Astrocyte (in vitro differentiated cells and primary cell): ENCODE measurements at regions not wholly inside any gene's neighbourhood (a gene's known extent, or its start where the extent isn't known, plus 50 kb on each side); places are given as distances from the start of the nearest gene placed in this dataset.

ENCODE experiments used
- EZH2 ChIP-seq: IDR thresholded peaks from 2 replicates; pipeline ENCODE4 v1.6.1; 2012; ENCODE audit warnings: mild to moderate bottlenecking, low read length, inconsistent platforms; ENCODE audit not compliant: insufficient read depth
- TF ChIP-seq, protein P1 (sequence below): IDR thresholded peaks from 2 replicates; pipeline ENCODE4 v1.5.1; 2011; ENCODE audit warnings: low read depth, mild to moderate bottlenecking, inconsistent platforms, low read length, moderate library complexity; ENCODE audit not compliant: insufficient read depth

DNA sequence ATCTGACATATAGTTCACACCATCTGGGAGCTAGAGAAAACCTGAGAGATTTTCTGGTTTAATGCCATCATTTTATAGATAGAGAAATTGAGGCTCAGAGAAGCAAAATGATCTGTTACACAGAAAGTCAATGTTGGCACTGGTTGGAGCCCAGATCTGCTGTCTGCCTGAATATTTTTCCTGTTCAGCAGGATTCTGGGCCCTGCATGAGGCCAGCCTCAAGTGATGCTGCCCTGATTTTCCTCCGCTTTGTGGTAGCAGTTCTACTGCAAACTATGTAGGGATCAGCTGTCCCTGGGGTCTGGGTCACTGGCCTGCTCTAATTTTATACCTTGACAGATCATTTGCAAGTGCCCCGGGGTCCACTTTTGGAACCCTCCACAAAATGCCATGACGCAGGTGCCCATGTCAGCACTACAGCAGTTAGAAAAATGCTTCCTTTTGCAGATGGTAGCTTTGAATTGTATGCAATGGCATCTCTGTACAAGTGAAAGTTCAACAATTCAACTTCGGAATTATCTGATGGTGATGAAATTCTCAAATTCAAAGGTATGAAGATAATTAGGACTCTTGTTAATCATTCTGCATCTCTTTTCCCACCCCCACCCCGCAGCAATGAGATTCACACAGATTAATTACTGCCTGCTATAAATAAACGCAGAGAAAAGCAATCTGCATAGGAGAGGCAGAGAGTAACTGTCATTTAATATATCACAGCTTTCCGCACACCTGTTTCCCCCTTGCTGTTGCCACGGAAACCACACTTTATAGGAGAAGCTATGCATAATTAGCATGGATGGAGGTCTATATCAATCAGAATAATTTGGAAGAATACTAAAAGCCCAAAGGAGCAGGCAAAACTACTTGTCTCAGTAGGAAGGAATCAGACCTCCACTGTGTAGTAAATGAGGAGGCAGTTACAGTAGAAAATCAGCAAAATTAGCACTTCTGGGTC, 222.6 kb downstream of the PDCD6IP start:
- TF ChIP-seq, protein P1, sequence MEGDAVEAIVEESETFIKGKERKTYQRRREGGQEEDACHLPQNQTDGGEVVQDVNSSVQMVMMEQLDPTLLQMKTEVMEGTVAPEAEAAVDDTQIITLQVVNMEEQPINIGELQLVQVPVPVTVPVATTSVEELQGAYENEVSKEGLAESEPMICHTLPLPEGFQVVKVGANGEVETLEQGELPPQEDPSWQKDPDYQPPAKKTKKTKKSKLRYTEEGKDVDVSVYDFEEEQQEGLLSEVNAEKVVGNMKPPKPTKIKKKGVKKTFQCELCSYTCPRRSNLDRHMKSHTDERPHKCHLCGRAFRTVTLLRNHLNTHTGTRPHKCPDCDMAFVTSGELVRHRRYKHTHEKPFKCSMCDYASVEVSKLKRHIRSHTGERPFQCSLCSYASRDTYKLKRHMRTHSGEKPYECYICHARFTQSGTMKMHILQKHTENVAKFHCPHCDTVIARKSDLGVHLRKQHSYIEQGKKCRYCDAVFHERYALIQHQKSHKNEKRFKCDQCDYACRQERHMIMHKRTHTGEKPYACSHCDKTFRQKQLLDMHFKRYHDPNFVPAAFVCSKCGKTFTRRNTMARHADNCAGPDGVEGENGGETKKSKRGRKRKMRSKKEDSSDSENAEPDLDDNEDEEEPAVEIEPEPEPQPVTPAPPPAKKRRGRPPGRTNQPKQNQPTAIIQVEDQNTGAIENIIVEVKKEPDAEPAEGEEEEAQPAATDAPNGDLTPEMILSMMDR: no peak
- TF ChIP-seq EZH2: no peak
